SK-N-SH treated with all-trans-retinoic acid at 6 μM for 48 hours (cell line): ENCODE measurements at regions not wholly inside any gene's neighbourhood (a gene's known extent, or its start where the extent isn't known, plus 50 kb on each side); places are given as distances from the start of the nearest gene placed in this dataset.

Experiments
- ATAC-seq: fragments of 200-7000 bp; cut with Tn5 transposase; 3 replicates; pipeline ENCODE4 v1.9.1; 2020; ENCODE audit warnings: mild to moderate bottlenecking, moderate library complexity
- ARNTL ChIP-seq: fragments of 450-650 bp; formaldehyde crosslinking; IDR thresholded peaks from 2 replicates; pipeline ENCODE4 v1.5.0; 2020; ENCODE audit warnings: low read depth, mild to moderate bottlenecking, moderate library complexity, borderline replicate concordance
- BACH2 ChIP-seq: fragments of 250-450 bp; sonication (Bioruptor Pico); IDR thresholded peaks from 2 replicates; pipeline ENCODE4 v1.9.0; 2021; ENCODE audit warnings: mild to moderate bottlenecking, borderline replicate concordance
- CREB5 ChIP-seq: fragments of 250-450 bp; sonication (Bioruptor Pico); IDR thresholded peaks from 2 replicates; pipeline ENCODE4 v1.5.1; 2020; ENCODE audit warnings: low read depth, mild to moderate bottlenecking, moderate library complexity
- CSDC2 ChIP-seq: fragments of 250-450 bp; sonication (Bioruptor Pico); IDR thresholded peaks from 2 replicates; pipeline ENCODE4 v1.5.0; 2020; ENCODE audit warnings: mild to moderate bottlenecking, moderate library complexity
- ESRRG ChIP-seq: fragments of 250-450 bp; sonication (Bioruptor Pico); IDR thresholded peaks from 2 replicates; pipeline ENCODE4 v1.6.1; 2021; ENCODE audit warnings: mild to moderate bottlenecking
- GLIS3 ChIP-seq: fragments of 250-450 bp; sonication (Bioruptor Pico); IDR thresholded peaks from 2 replicates; pipeline ENCODE4 v1.5.0; 2020; ENCODE audit warnings: mild to moderate bottlenecking, moderate library complexity
- ISL1 ChIP-seq: fragments of 250-450 bp; sonication (Bioruptor Pico); IDR thresholded peaks from 2 replicates; pipeline ENCODE4 v2.1.2; 2022; ENCODE audit warnings: mild to moderate bottlenecking, moderate library complexity
- OSR1 ChIP-seq: fragments of 250-450 bp; sonication (Bioruptor Pico); IDR thresholded peaks from 2 replicates; pipeline ENCODE4 v1.8.0; 2022; ENCODE audit warnings: moderate library complexity, mild to moderate bottlenecking, inconsistent platforms
- POU6F1 ChIP-seq: fragments of 250-450 bp; sonication (Bioruptor Pico); IDR thresholded peaks from 2 replicates; pipeline ENCODE4 v1.8.0; 2021; ENCODE audit warnings: low read depth, mild to moderate bottlenecking, moderate library complexity, borderline replicate concordance
- PPARA ChIP-seq: fragments of 250-450 bp; sonication (Bioruptor Pico); IDR thresholded peaks from 2 replicates; pipeline ENCODE4 v1.5.0; 2020; ENCODE audit warnings: mild to moderate bottlenecking, borderline replicate concordance
- RARB ChIP-seq: fragments of 250-450 bp; sonication (Bioruptor Pico); IDR thresholded peaks from 2 replicates; pipeline ENCODE4 v1.8.0; 2021; ENCODE audit warnings: mild to moderate bottlenecking, moderate library complexity
- SNAI2 ChIP-seq: fragments of 250-450 bp; sonication (Bioruptor Pico); IDR thresholded peaks from 2 replicates; pipeline ENCODE4 v1.5.0; 2020; ENCODE audit warnings: mild to moderate bottlenecking, moderate library complexity
- TCF4 ChIP-seq: fragments of 250-450 bp; sonication (Bioruptor Pico); IDR thresholded peaks from 2 replicates; pipeline ENCODE4 v1.8.0; 2021; ENCODE audit warnings: mild to moderate bottlenecking, moderate library complexity, borderline replicate concordance
- TOX ChIP-seq: fragments of 250-450 bp; sonication (Bioruptor Pico); IDR thresholded peaks from 2 replicates; pipeline ENCODE4 v1.8.0; 2021; ENCODE audit warnings: mild to moderate bottlenecking, moderate library complexity, borderline replicate concordance
- ZC3H10 ChIP-seq: fragments of 250-450 bp; sonication (Bioruptor Pico); IDR thresholded peaks from 2 replicates; pipeline ENCODE4 v1.5.1; 2021; ENCODE audit warnings: mild to moderate bottlenecking, moderate library complexity
- ZFP30 ChIP-seq: fragments of 450-650 bp; formaldehyde crosslinking; IDR thresholded peaks from 2 replicates; pipeline ENCODE4 v1.5.0; 2022; ENCODE audit warnings: mild to moderate bottlenecking, moderate library complexity
- ZNF565 ChIP-seq: fragments of 450-650 bp; formaldehyde crosslinking; conservative IDR thresholded peaks from 2 replicates; pipeline ENCODE4 v1.5.0; 2020; ENCODE audit warnings: low read depth, mild to moderate bottlenecking, moderate library complexity
- ZNF70 ChIP-seq: fragments of 450-650 bp; formaldehyde crosslinking; IDR thresholded peaks from 2 replicates; pipeline ENCODE4 v1.5.0; 2020; ENCODE audit warnings: mild to moderate bottlenecking, moderate library complexity
- ZNF8 ChIP-seq: fragments of 450-650 bp; formaldehyde crosslinking; IDR thresholded peaks from 2 replicates; pipeline ENCODE4 v1.5.0; 2020; ENCODE audit warnings: mild to moderate bottlenecking, moderate library complexity
- TF ChIP-seq, protein P1 (sequence below): fragments of 250-450 bp; sonication (Bioruptor Pico); IDR thresholded peaks from 2 replicates; pipeline ENCODE4 v1.5.1; 2021; ENCODE audit warnings: mild to moderate bottlenecking, moderate library complexity

GRCh38 chr10:108975459-108976058 lies 947.8 kb downstream of the XPNPEP1 start:
- no peak for ATAC-seq
- TF ChIP-seq PPARA (CRISPR knock-in tag) (no peak), ZNF565 (CRISPR knock-in tag) (no peak)

GRCh38 chr10:108970016-108970415 lies 953.3 kb downstream of the XPNPEP1 start:
- peak; percentile 55; the same call in 1 of the 3 replicates for ATAC-seq
- TF ChIP-seq ZNF565 (CRISPR knock-in tag) (no peak), ZFP30 (CRISPR knock-in tag) (no peak), CSDC2 (CRISPR knock-in tag) (no peak), PPARA (CRISPR knock-in tag) (no peak), RARB (no peak), ESRRG (no peak), SNAI2 (CRISPR knock-in tag) (no peak), ZNF8 (CRISPR knock-in tag) (no peak), OSR1 (CRISPR knock-in tag) (no peak), BACH2 (CRISPR knock-in tag) (no peak), CREB5 (CRISPR knock-in tag) (no peak)

GRCh38 chr10:108966411-108966810 lies 956.9 kb downstream of the XPNPEP1 start:
- TF ChIP-seq ZC3H10 (CRISPR knock-in tag) (no peak), OSR1 (CRISPR knock-in tag) (no peak), GLIS3 (CRISPR knock-in tag) (no peak), CREB5 (CRISPR knock-in tag) (no peak), ARNTL (CRISPR knock-in tag) (no peak), ISL1 (CRISPR knock-in tag) (no peak), ZNF565 (CRISPR knock-in tag) (no peak), BACH2 (CRISPR knock-in tag) (no peak)
- ATAC-seq: no peak

GRCh38 chr10:108966005-108966404 lies 957.3 kb downstream of the XPNPEP1 start:
- TF ChIP-seq ZNF8 (CRISPR knock-in tag): no peak
- no peak for TF ChIP-seq ZNF565 (CRISPR knock-in tag)
- no peak for TF ChIP-seq CREB5 (CRISPR knock-in tag)
- no peak for TF ChIP-seq TCF4 (CRISPR knock-in tag)
- no peak for TF ChIP-seq CSDC2 (CRISPR knock-in tag)
- no peak for TF ChIP-seq BACH2 (CRISPR knock-in tag)
- TF ChIP-seq SNAI2 (CRISPR knock-in tag): no peak
- no peak for TF ChIP-seq ISL1 (CRISPR knock-in tag)
- TF ChIP-seq POU6F1 (CRISPR knock-in tag): no peak
- no peak for TF ChIP-seq ZNF70 (CRISPR knock-in tag)
- TF ChIP-seq GLIS3 (CRISPR knock-in tag): no peak
- no peak for TF ChIP-seq TOX (CRISPR knock-in tag)
- TF ChIP-seq ARNTL (CRISPR knock-in tag): no peak
- TF ChIP-seq, protein P1, sequence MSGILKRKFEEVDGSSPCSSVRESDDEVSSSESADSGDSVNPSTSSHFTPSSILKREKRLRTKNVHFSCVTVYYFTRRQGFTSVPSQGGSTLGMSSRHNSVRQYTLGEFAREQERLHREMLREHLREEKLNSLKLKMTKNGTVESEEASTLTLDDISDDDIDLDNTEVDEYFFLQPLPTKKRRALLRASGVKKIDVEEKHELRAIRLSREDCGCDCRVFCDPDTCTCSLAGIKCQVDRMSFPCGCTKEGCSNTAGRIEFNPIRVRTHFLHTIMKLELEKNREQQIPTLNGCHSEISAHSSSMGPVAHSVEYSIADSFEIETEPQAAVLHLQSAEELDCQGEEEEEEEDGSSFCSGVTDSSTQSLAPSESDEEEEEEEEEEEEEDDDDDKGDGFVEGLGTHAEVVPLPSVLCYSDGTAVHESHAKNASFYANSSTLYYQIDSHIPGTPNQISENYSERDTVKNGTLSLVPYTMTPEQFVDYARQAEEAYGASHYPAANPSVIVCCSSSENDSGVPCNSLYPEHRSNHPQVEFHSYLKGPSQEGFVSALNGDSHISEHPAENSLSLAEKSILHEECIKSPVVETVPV: no peak
- TF ChIP-seq ESRRG: no peak
- no peak for TF ChIP-seq PPARA (CRISPR knock-in tag)
- no peak for TF ChIP-seq RARB
- TF ChIP-seq, all 23 proteins: peak for 0
- no peak for ATAC-seq
